Right renal pelvis (tissue), 4 donors: ENCODE measurements at regions not wholly inside any gene's neighbourhood (a gene's known extent, or its start where the extent isn't known, plus 50 kb on each side); places are given as distances from the start of the nearest gene placed in this dataset.
A peak's percentile ranks its signal among the peaks of the same experiment; 100 is the strongest.
"Not testable (repeated sequence)": the region's sequence is repeated elsewhere in the genome, so short reads cannot be mapped to it uniquely, and the experiment has no call there.

Experiments
- DNase-seq, 4 donors: peaks; one replicate each; pipeline ENCODE4 v3.0.0-alpha.2; 2013; ENCODE audit warnings: low read depth in 4 of 4, low spot score in 3 of 4, missing footprints in 1 of 4

- no peak for DNase-seq
Observed at GRCh38 chr2:133863106-133863800, 295.0 kb upstream of the NCKAP5 start.

GRCh38 chr2:133865141-133865540 lies 296.9 kb upstream of the NCKAP5 start:
- no peak for DNase-seq

GRCh38 chr2:133867166-133867565 lies 298.9 kb upstream of the NCKAP5 start:
- no peak for DNase-seq

- no peak for DNase-seq
Observed at GRCh38 chr2:133871545-133872209, 303.4 kb upstream of the NCKAP5 start.

GRCh38 chr2:133878326-133878725 lies 310.1 kb upstream of the NCKAP5 start:
- no peak for DNase-seq

- DNase-seq: no peak
Observed at GRCh38 chr2:133879703-133880102, 311.4 kb upstream of the NCKAP5 start.

- DNase-seq: not testable (repeated sequence)
Observed at GRCh38 chr2:133882159-133882558, 313.9 kb upstream of the NCKAP5 start.

- no peak for DNase-seq
Observed at GRCh38 chr2:133884739-133885381, 316.6 kb upstream of the NCKAP5 start.

- DNase-seq: no peak
Observed at GRCh38 chr2:133885847-133886246, 317.6 kb upstream of the NCKAP5 start.

GRCh38 chr2:133886735-133887675 lies 318.7 kb upstream of the NCKAP5 start:
- DNase-seq: peak; percentile 44 to 62 (median 59)

GRCh38 chr2:133887676-133888040 lies 319.4 kb upstream of the NCKAP5 start:
- DNase-seq: no peak

GRCh38 chr2:133888107-133888506 lies 319.8 kb upstream of the NCKAP5 start:
- DNase-seq: no peak

- no peak for DNase-seq
Observed at GRCh38 chr2:133888621-133889219, 320.5 kb upstream of the NCKAP5 start.

- no peak for DNase-seq
Observed at GRCh38 chr2:133892352-133892913, 324.2 kb upstream of the NCKAP5 start.

- DNase-seq: no peak
Observed at GRCh38 chr2:133894429-133894828, 326.2 kb upstream of the NCKAP5 start.

- DNase-seq: not testable (repeated sequence)
Observed at GRCh38 chr2:133897838-133898237, 329.6 kb upstream of the NCKAP5 start.

GRCh38 chr2:133900909-133901308 lies 332.6 kb upstream of the NCKAP5 start:
- no peak for DNase-seq

- DNase-seq: no peak
Observed at GRCh38 chr2:133906396-133906795, 338.1 kb upstream of the NCKAP5 start.

GRCh38 chr2:133906926-133907325 lies 338.7 kb upstream of the NCKAP5 start:
- DNase-seq: no peak

- no peak for DNase-seq
Observed at GRCh38 chr2:133908171-133908570, 339.9 kb upstream of the NCKAP5 start.
